Neural progenitor cell (in vitro differentiated cells): ENCODE measurements at regions not wholly inside any gene's neighbourhood (a gene's known extent, or its start where the extent isn't known, plus 50 kb on each side); places are given as distances from the start of the nearest gene placed in this dataset.

ENCODE experiments used
- DNase-seq: peaks from one replicate; pipeline ENCODE4 v3.0.0-alpha.2; 2016; ENCODE audit warnings: low spot score
- H2AFZ ChIP-seq: fragments of 200-600 bp; sonication (generic); replicated peaks from 2 replicates; pipeline ENCODE4 v1.6.1; 2016; ENCODE audit warnings: antibody characterized with exemption
- H3F3A ChIP-seq: fragments of 200-600 bp; sonication (generic); 2 replicates; pipeline ENCODE4 v1.6.1; 2016; ENCODE audit warnings: antibody characterized with exemption, low read depth
- H3K27ac ChIP-seq: fragments of 200-600 bp; sonication (generic); 2 replicates; pipeline ENCODE4 v1.5.1; 2016; ENCODE audit warnings: mild to moderate bottlenecking
- H3K27me3 ChIP-seq: fragments of 200-600 bp; sonication (generic); 2 replicates; pipeline ENCODE4 v1.6.1; 2016; ENCODE audit warnings: mild to moderate bottlenecking, moderate library complexity
- H3K36me3 ChIP-seq: fragments of 200-600 bp; sonication (generic); 2 replicates; pipeline ENCODE4 v1.5.1; 2016
- H3K4me1 ChIP-seq: fragments of 200-600 bp; sonication (generic); 2 replicates; pipeline ENCODE4 v1.6.1; 2016; ENCODE audit warnings: mixed run types
- H3K4me2 ChIP-seq: fragments of 200-600 bp; sonication (generic); 2 replicates; pipeline ENCODE4 v1.6.1; 2016
- H3K4me3 ChIP-seq: fragments of 200-600 bp; sonication (generic); 2 replicates; pipeline ENCODE4 v1.5.1; 2016
- H3K79me2 ChIP-seq: fragments of 200-600 bp; sonication (generic); 2 replicates; pipeline ENCODE4 v1.6.1; 2016; ENCODE audit warnings: low read depth
- H3K9ac ChIP-seq: fragments of 200-600 bp; sonication (generic); 2 replicates; pipeline ENCODE4 v1.6.1; 2016
- H3K9me3 ChIP-seq: fragments of 200-600 bp; sonication (generic); 2 replicates; pipeline ENCODE4 v1.5.1; 2016; ENCODE audit warnings: low read depth
- H4K20me1 ChIP-seq: fragments of 200-600 bp; sonication (generic); 2 replicates; pipeline ENCODE4 v1.6.1; 2016; ENCODE audit warnings: low read depth
- H3K27ac Mint-ChIP-seq: 3 replicates; pipeline ENCODE4 v1.8.0; 2021; ENCODE audit warnings: mixed read lengths
- H3K27me3 Mint-ChIP-seq: 2 replicates; pipeline ENCODE4 v1.8.0; 2022; ENCODE audit warnings: low read depth, mild to moderate bottlenecking, inconsistent platforms, moderate library complexity, mixed read lengths; ENCODE audit not compliant: insufficient read depth
- H3K36me3 Mint-ChIP-seq: 3 replicates; pipeline ENCODE4 v1.8.0; 2021; ENCODE audit warnings: mixed read lengths
- H3K4me1 Mint-ChIP-seq: 3 replicates; pipeline ENCODE4 v1.8.0; 2021; ENCODE audit warnings: mixed read lengths
- H3K4me3 Mint-ChIP-seq: 3 replicates; pipeline ENCODE4 v1.8.0; 2021; ENCODE audit warnings: mild to moderate bottlenecking, moderate library complexity, mixed read lengths
- H3K9me3 Mint-ChIP-seq: 3 replicates; pipeline ENCODE4 v1.8.0; 2020; ENCODE audit warnings: mixed read lengths
- EZH2 ChIP-seq: fragments of 200-600 bp; sonication (generic); IDR thresholded peaks from 2 replicates; pipeline ENCODE4 v1.6.1; 2017; ENCODE audit warnings: antibody characterized with exemption, mild to moderate bottlenecking, moderate library complexity
- EZH2phosphoT487 ChIP-seq: fragments of 200-600 bp; sonication (generic); IDR thresholded peaks from 2 replicates; pipeline ENCODE4 v1.6.1; 2017; ENCODE audit warnings: antibody characterized with exemption
- TF ChIP-seq, protein P1 (sequence below): fragments of 200-600 bp; sonication (generic); IDR thresholded peaks from 2 replicates; pipeline ENCODE4 v1.5.1; 2017; ENCODE audit warnings: antibody characterized with exemption, mild to moderate bottlenecking

DNA sequence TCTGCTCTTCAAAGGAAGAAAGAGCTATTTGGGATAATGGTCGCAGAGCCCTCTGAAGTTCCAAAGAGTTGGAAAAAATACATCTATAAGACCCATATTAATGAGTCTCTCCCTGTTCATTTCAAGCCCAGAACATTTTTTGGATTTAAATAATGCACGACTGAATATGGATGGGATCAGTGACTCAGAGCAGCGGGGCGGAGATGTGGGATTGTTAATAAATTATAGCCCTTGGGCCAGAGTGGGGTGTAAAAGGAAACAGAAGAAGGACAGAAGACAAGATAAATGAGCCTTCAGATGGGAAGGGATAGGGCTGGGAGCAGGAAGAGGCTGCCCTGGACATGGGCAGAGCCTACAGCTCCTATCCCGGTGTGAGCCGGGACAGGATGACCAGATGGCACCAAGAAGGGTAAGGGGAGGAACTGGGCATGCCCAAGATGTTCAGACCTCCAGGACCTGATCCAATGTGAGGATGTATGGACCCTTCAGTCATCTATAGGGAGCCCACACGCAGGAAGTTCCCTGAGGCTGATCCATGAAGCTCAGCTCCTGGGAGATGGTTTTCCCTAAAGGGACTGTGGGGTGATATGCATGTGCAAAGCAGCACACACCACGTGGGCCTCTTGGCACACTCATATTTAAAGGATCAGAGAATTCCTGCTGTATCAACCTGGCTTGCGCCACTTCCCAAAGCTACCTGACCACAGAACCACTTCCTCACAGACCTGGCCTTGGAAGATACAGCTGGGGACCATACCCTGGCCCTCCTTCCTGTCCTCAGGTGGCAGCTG is 96.1 kb upstream of the PLXNA4 start:
- no peaks in the 10 kb centered on the region for H3K36me3 ChIP-seq
- TF ChIP-seq, protein P1, sequence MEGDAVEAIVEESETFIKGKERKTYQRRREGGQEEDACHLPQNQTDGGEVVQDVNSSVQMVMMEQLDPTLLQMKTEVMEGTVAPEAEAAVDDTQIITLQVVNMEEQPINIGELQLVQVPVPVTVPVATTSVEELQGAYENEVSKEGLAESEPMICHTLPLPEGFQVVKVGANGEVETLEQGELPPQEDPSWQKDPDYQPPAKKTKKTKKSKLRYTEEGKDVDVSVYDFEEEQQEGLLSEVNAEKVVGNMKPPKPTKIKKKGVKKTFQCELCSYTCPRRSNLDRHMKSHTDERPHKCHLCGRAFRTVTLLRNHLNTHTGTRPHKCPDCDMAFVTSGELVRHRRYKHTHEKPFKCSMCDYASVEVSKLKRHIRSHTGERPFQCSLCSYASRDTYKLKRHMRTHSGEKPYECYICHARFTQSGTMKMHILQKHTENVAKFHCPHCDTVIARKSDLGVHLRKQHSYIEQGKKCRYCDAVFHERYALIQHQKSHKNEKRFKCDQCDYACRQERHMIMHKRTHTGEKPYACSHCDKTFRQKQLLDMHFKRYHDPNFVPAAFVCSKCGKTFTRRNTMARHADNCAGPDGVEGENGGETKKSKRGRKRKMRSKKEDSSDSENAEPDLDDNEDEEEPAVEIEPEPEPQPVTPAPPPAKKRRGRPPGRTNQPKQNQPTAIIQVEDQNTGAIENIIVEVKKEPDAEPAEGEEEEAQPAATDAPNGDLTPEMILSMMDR, result no peak
- TF ChIP-seq EZH2, result no peak
- TF ChIP-seq EZH2phosphoT487, result no peak
- H3K9me3 ChIP-seq, result no peaks in the 10 kb centered on the region
- H3K79me2 ChIP-seq, result no peaks in the 10 kb centered on the region
- no peak overlapping the region for H3K27ac ChIP-seq
- no peaks in the 10 kb centered on the region for H3F3A ChIP-seq
- Mint-ChIP-seq H3K4me1 (peaks cover 6% of the 10 kb centered on the region), H3K27ac (no peak overlapping the region), H3K9me3 (no peaks in the 10 kb centered on the region), H3K27me3 (peaks cover 2% of the 10 kb centered on the region), H3K36me3 (no peaks in the 10 kb centered on the region), H3K4me3 (no peak overlapping the region)
- H3K4me1 ChIP-seq, result no peaks in the 10 kb centered on the region
- H3K27me3 ChIP-seq, result no peaks in the 10 kb centered on the region
- H3K4me2 ChIP-seq, result no peak overlapping the region
- H3K4me3 ChIP-seq, result no peak overlapping the region
- no peak for DNase-seq
- H3K9ac ChIP-seq, result no peak overlapping the region
- no peaks in the 10 kb centered on the region for H4K20me1 ChIP-seq
- H2AFZ ChIP-seq, result no peak overlapping the region

DNA sequence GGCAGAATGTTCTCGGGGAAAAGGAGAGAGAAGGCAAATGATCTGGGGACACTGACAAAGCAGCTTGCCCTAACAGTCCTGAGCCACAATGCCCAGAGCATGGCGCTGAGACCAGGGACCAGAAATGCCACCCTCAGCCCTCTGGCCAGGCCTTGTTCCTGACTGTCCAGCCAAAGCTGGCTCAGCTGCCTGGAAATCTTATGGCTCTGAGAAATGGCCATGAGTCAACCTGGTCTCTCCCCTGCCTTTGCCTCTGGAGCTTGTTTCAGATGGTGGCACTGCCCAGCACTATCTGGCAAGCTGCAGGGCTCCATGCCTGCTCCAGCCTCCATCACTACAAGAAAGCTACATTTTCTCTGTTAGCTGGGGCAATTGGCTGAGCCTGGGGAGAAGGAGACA is 90.5 kb upstream of the PLXNA4 start:
- peaks cover 6% of the 10 kb centered on the region for H3K4me1 Mint-ChIP-seq
- H3K27ac Mint-ChIP-seq, result no peak overlapping the region
- no peaks in the 10 kb centered on the region for H3K36me3 Mint-ChIP-seq
- no peaks in the 10 kb centered on the region for H3K4me1 ChIP-seq
- no peaks in the 10 kb centered on the region for H3F3A ChIP-seq
- no peaks in the 10 kb centered on the region for H3K27me3 Mint-ChIP-seq
- no peaks in the 10 kb centered on the region for H4K20me1 ChIP-seq
- H2AFZ ChIP-seq, result no peak overlapping the region
- peaks cover 2% of the 10 kb centered on the region for H3K9me3 Mint-ChIP-seq
- H3K4me3 ChIP-seq, result no peak overlapping the region
- H3K9me3 ChIP-seq, result no peaks in the 10 kb centered on the region
- H3K27me3 ChIP-seq, result no peaks in the 10 kb centered on the region
- H3K27ac ChIP-seq, result no peak overlapping the region
- H3K4me3 Mint-ChIP-seq, result no peak overlapping the region
- TF ChIP-seq, protein P1, result no peak
- no peak for TF ChIP-seq EZH2
- TF ChIP-seq EZH2phosphoT487, result no peak
- no peaks in the 10 kb centered on the region for H3K79me2 ChIP-seq
- DNase-seq, result no peak
- H3K9ac ChIP-seq, result no peak overlapping the region
- no peaks in the 10 kb centered on the region for H3K36me3 ChIP-seq
- no peak overlapping the region for H3K4me2 ChIP-seq

DNA sequence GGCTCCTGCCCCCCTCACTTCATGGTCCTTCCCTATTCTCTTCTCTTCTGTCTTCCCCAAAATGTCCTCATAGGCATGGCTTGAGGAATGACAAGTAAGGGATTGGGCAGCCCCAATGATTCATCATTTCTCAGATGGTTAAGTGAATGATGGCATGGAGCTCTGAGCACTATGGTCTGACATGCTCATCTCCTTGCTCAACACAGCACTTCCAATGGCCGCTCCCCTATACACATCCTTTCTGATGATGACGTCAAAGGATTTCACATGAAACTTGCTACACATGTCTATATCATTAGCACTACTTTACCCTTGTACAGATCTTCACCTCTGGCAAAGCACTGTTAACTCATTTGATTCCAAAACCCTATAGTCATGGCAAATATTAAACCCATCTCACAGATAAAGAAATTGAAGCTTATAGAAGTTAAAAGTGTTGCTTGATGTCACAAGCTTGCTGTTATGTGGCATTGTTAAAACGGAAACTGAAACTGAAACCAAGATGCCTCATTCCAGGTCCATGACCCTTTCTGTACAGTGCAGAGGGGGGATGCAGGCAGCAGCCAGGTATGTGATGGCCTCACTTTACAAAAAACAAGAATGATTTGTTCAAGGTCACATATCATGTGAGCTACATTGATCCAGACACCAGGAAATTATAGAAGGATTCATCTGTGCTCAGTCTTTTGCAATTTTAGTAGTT is 90.0 kb upstream of the PLXNA4 start:
- TF ChIP-seq EZH2phosphoT487, result no peak
- TF ChIP-seq, protein P1, result no peak
- no peak for TF ChIP-seq EZH2
- no peaks in the 10 kb centered on the region for H3K9me3 ChIP-seq
- no peak overlapping the region for H2AFZ ChIP-seq
- H3K27me3 Mint-ChIP-seq, result no peaks in the 10 kb centered on the region
- no peaks in the 10 kb centered on the region for H3K27me3 ChIP-seq
- H3K79me2 ChIP-seq, result no peaks in the 10 kb centered on the region
- H3K4me3 Mint-ChIP-seq, result no peak overlapping the region
- no peaks in the 10 kb centered on the region for H3K36me3 Mint-ChIP-seq
- H3K9ac ChIP-seq, result no peak overlapping the region
- no peaks in the 10 kb centered on the region for H3K4me1 ChIP-seq
- H3K27ac ChIP-seq, result no peak overlapping the region
- no peak for DNase-seq
- no peak overlapping the region for H3K4me2 ChIP-seq
- no peak overlapping the region for H3K27ac Mint-ChIP-seq
- no peaks in the 10 kb centered on the region for H4K20me1 ChIP-seq
- no peaks in the 10 kb centered on the region for H3F3A ChIP-seq
- H3K36me3 ChIP-seq, result no peaks in the 10 kb centered on the region
- H3K4me1 Mint-ChIP-seq, result peaks cover 6% of the 10 kb centered on the region
- H3K9me3 Mint-ChIP-seq, result peaks cover 2% of the 10 kb centered on the region
- no peak overlapping the region for H3K4me3 ChIP-seq
